HCT116 (cell line): ENCODE measurements at regions not wholly inside any gene's neighbourhood (a gene's known extent, or its start where the extent isn't known, plus 50 kb on each side); places are given as distances from the start of the nearest gene placed in this dataset.

Experiments
- ATAC-seq: fragments of 200-7000 bp; cut with Tn5 transposase; 2 replicates; pipeline ENCODE4 v1.9.1; 2020; ENCODE audit warnings: mild to moderate bottlenecking, moderate library complexity
- BruUV-seq: library from RNA; stranded (reverse); fragments of 400-500 nt; replicated peaks from 2 replicates; lab custom pipeline; 2021; lab: Mats Ljungman, UMichigan
- CTCF ChIA-PET: fragments of 300-600 bp; sonication (Branson Sonifier 250); formaldehyde crosslinking; loops from one replicate; lab custom pipeline; 2021; ENCODE audit warnings: antibody characterized with exemption; lab: Charles Lee
- POLR2A ChIA-PET: fragments of 300-600, 350-600 bp; sonication (Branson Sonifier 250); formaldehyde crosslinking; loops from one replicate; lab custom pipeline; 2021; ENCODE audit warnings: antibody characterized with exemption; lab: Charles Lee
- RAD21 ChIA-PET, 2 experiments: fragments of 300-600 bp; sonication (Branson Sonifier 250); formaldehyde crosslinking; loops; one replicate each; lab custom pipeline; 2023; ENCODE audit warnings: low total read pairs in 2 of 2; ENCODE audit not compliant: uncharacterized antibody in 2 of 2, unreplicated experiment in 2 of 2, low non-redundant PET in 1 of 2; lab: Charles Lee
- DNase-seq: peaks from one replicate; pipeline ENCODE4 v3.0.0-alpha.2; 2010; ENCODE audit warnings: low read depth, low spot score
- H2AFZ ChIP-seq: fragments of 200-600 bp; shearing (Covaris generic), sonication (generic); 2 replicates; pipeline ENCODE4 v1.6.1; 2017; ENCODE audit warnings: low read depth, mixed run types, mixed read lengths, antibody characterized with exemption, low read length; ENCODE audit not compliant: poor library complexity, severe bottlenecking
- H3K27ac ChIP-seq: 2 replicates; pipeline ENCODE4 v1.5.1; 2012; ENCODE audit warnings: low read depth, low read length
- H3K27me3 ChIP-seq: fragments of 200-600 bp; sonication (generic); 2 replicates; pipeline ENCODE4 v1.6.1; 2016; ENCODE audit warnings: mixed run types, low read length, mixed read lengths; ENCODE audit not compliant: insufficient read depth
- H3K36me3 ChIP-seq, 2 experiments: fragments of 200-500 bp in 1 of 2; fragments of 200-600 bp in 1 of 2; sonication (Bioruptor generic) in 1 of 2; sonication (generic) in 1 of 2; 2 replicates each; pipeline versions ENCODE4 v1.5.1 to v1.6.1; 2014 to 2016; ENCODE audit warnings: low read length in 2 of 2, inconsistent platforms in 1 of 2, mixed read lengths in 1 of 2, mixed run types in 1 of 2; ENCODE audit not compliant: insufficient read depth in 2 of 2, control insufficient read depth in 1 of 2
- H3K4me1 ChIP-seq, 2 experiments: fragments of 200-600 bp in 1 of 2; sonication (generic) in 1 of 2; 2 replicates each; pipeline versions ENCODE4 v1.5.1 to v1.6.1; 2012 to 2017; ENCODE audit warnings: low read length in 2 of 2, inconsistent platforms in 1 of 2, mild to moderate bottlenecking in 1 of 2, mixed read lengths in 1 of 2, mixed run types in 1 of 2, moderate library complexity in 1 of 2; ENCODE audit not compliant: insufficient read depth in 2 of 2, control insufficient read depth in 1 of 2
- H3K4me2 ChIP-seq: fragments of 200-600 bp; sonication (generic); 2 replicates; pipeline ENCODE4 v1.6.1; 2017; ENCODE audit warnings: mixed run types, low read length, mixed read lengths
- H3K4me3 ChIP-seq, 2 experiments: fragments of 200-600 bp in 1 of 2; sonication (generic) in 1 of 2; replicated peaks in 1 of 2; 2 replicates each; pipeline ENCODE4 v1.5.1; 2011 to 2016; ENCODE audit warnings: low read length in 2 of 2, control low read depth in 1 of 2, low read depth in 1 of 2, mild to moderate bottlenecking in 1 of 2, mixed read lengths in 1 of 2, mixed run types in 1 of 2
- H3K79me2 ChIP-seq: fragments of 200-600 bp; sonication (generic); 2 replicates; pipeline ENCODE4 v1.6.1; 2017; ENCODE audit warnings: mild to moderate bottlenecking, mixed run types, low read length, moderate library complexity, mixed read lengths; ENCODE audit not compliant: insufficient read depth
- H3K9ac ChIP-seq: fragments of 200-600 bp; sonication (generic); 2 replicates; pipeline ENCODE4 v1.6.1; 2016; ENCODE audit warnings: low read length, mixed read lengths
- H3K9me2 ChIP-seq: fragments of 200-600 bp; sonication (generic), shearing (Covaris generic); 2 replicates; pipeline ENCODE4 v1.6.1; 2017; ENCODE audit warnings: mixed run types, mild to moderate bottlenecking, moderate library complexity; ENCODE audit not compliant: insufficient read depth
- H3K9me3 ChIP-seq, 2 experiments: fragments of 200-500 bp in 1 of 2; fragments of 200-600 bp in 1 of 2; sonication (Bioruptor generic) in 1 of 2; sonication (generic) in 1 of 2; 2 replicates each; pipeline ENCODE4 v1.6.1; 2014 to 2017; ENCODE audit warnings: low read length in 2 of 2, mixed read lengths in 2 of 2, inconsistent platforms in 1 of 2, low read depth in 1 of 2, mild to moderate bottlenecking in 1 of 2, mixed run types in 1 of 2, moderate library complexity in 1 of 2; ENCODE audit not compliant: control insufficient read depth in 1 of 2, insufficient read depth in 1 of 2
- H4K20me1 ChIP-seq: fragments of 200-600 bp; sonication (generic), shearing (Covaris generic); 2 replicates; pipeline ENCODE4 v1.6.1; 2017; ENCODE audit warnings: mixed run types, mild to moderate bottlenecking, moderate library complexity; ENCODE audit not compliant: insufficient read depth
- CBX3 ChIP-seq: IDR thresholded peaks from 2 replicates; pipeline ENCODE4 v1.6.1; 2012; ENCODE audit warnings: low read depth
- EGR1 ChIP-seq: IDR thresholded peaks from 2 replicates; pipeline ENCODE4 v1.6.1; 2012; ENCODE audit warnings: low read depth
- ELF1 ChIP-seq: IDR thresholded peaks from 2 replicates; pipeline ENCODE4 v1.6.1; 2012; ENCODE audit warnings: low read depth, borderline replicate concordance
- EZH2phosphoT487 ChIP-seq: fragments of 200-600 bp; IDR thresholded peaks from 2 replicates; pipeline ENCODE4 v1.6.1; 2018; ENCODE audit warnings: antibody characterized with exemption, borderline replicate concordance
- FOSL1 ChIP-seq: IDR thresholded peaks from 2 replicates; pipeline ENCODE4 v1.6.1; 2012; ENCODE audit warnings: low read depth
- POLR2A ChIP-seq: IDR thresholded peaks from 2 replicates; pipeline ENCODE4 v1.7.0; 2011; ENCODE audit warnings: borderline replicate concordance; ENCODE audit not compliant: insufficient read depth, insufficient read length; ENCODE audit errors: extremely low read depth
- RAD21 ChIP-seq: IDR thresholded peaks from 2 replicates; pipeline ENCODE4 v1.6.1; 2012; ENCODE audit warnings: low read depth, mild to moderate bottlenecking
- SIN3A ChIP-seq: IDR thresholded peaks from 2 replicates; pipeline ENCODE4 v1.6.1; 2012; ENCODE audit warnings: low read depth
- SP1 ChIP-seq: IDR thresholded peaks from 2 replicates; pipeline ENCODE4 v1.6.1; 2012; ENCODE audit warnings: low read depth
- SRF ChIP-seq: IDR thresholded peaks from 2 replicates; pipeline ENCODE4 v1.6.1; 2012; ENCODE audit warnings: low read depth
- TCF7L2 ChIP-seq: IDR thresholded peaks from 2 replicates; pipeline ENCODE4 v1.7.0; 2011; ENCODE audit warnings: borderline replicate concordance, inconsistent platforms; ENCODE audit not compliant: insufficient read depth, insufficient read length; ENCODE audit errors: extremely low read depth
- ZFX ChIP-seq: fragments of 450-650 bp; IDR thresholded peaks from 2 replicates; pipeline ENCODE4 v1.6.1; 2017
- ZNF274 ChIP-seq: fragments of 200-500 bp; sonication (Bioruptor generic); IDR thresholded peaks from 2 replicates; pipeline ENCODE4 v1.6.1; 2014; ENCODE audit warnings: mild to moderate bottlenecking, low read depth, low read length, inconsistent platforms
- intact Hi-C: fragments of 100-400 bp; cut with micrococcal nuclease; formaldehyde crosslinking; loops from 2 replicates; pipeline ENCODE4 v1.10.0; 2022
- TF ChIP-seq, protein P1 (sequence below): IDR thresholded peaks from 2 replicates; pipeline ENCODE4 v1.6.1; 2011; ENCODE audit warnings: mild to moderate bottlenecking, low read length, moderate library complexity; ENCODE audit not compliant: insufficient replicate concordance; ENCODE audit errors: extremely low read depth
- TF ChIP-seq, protein P2 (sequence below): IDR thresholded peaks from 2 replicates; pipeline ENCODE4 v1.6.1; 2012; ENCODE audit warnings: low read depth

- H3K36me3 ChIP-seq = no peaks in the 10 kb centered on the region
- TF ChIP-seq ZNF274 = no peak
- H3K9me3 ChIP-seq = peaks cover 7 to 16% of the 10 kb centered on the region in 2 experiments; a peak in 2 of 4 replicates
- ChIA-PET POLR2A (no interaction called here), CTCF (no interaction called here), RAD21 (no interaction called here)
- H2AFZ ChIP-seq = no peak overlapping the region
- no TSS peak for BruUV-seq
- ATAC-seq = no peak
- H3K4me2 ChIP-seq = no peak overlapping the region
- H3K27ac ChIP-seq = no peak overlapping the region
- H3K9me2 ChIP-seq = no peaks in the 10 kb centered on the region
- H4K20me1 ChIP-seq = no peaks in the 10 kb centered on the region
- no peak for DNase-seq
- H3K27me3 ChIP-seq = no peaks in the 10 kb centered on the region
- no peak overlapping the region for H3K4me3 ChIP-seq
- H3K4me1 ChIP-seq = no peaks in the 10 kb centered on the region
- no peaks in the 10 kb centered on the region for H3K79me2 ChIP-seq
- no peak overlapping the region for H3K9ac ChIP-seq
- intact Hi-C loops = loop anchor here (10.0 kb wide), 1 partner anchor 62 kb away; no protein-coding TSS in a partner anchor
Observed at GRCh38 chr18:34042423-34043146, 182.1 kb downstream of the NOL4 start.

DNA sequence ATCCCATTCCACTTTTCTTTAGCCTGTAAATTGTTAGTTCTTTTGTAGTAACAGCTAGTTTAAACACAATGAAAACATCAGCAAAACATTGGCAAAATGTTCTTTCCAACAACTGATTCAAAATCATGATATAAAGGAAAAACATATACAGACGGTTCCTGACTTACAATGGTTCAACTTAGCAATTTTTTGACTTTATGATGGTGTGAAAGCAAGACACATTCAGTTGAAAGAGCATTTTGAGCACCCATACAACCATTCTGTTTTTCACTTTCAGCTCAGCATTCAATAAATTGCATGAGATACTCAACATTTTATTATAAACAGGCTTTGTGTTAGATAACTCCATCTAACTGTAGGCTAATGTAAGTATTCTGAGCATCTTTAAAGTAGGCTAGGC, 185.1 kb downstream of the NOL4 start:
- Histone ChIP-seq H2AFZ (no peak overlapping the region), H3K4me2 (no peak overlapping the region), H3K9ac (no peak overlapping the region), H3K79me2 (no peaks in the 10 kb centered on the region), H3K4me3 (no peak overlapping the region), H3K27me3 (no peaks in the 10 kb centered on the region), H4K20me1 (no peaks in the 10 kb centered on the region), H3K4me1 (no peaks in the 10 kb centered on the region), H3K9me3 (peaks cover 1 to 10% of the 10 kb centered on the region in 2 experiments; a peak in 2 of 4 replicates), H3K27ac (no peak overlapping the region), H3K36me3 (no peaks in the 10 kb centered on the region), H3K9me2 (no peaks in the 10 kb centered on the region)
- CTCF ChIA-PET = no interaction called here
- no TSS peak for BruUV-seq
- intact Hi-C loops = loop anchor here (10.0 kb wide), 1 partner anchor 65 kb away; no protein-coding TSS in a partner anchor
- ATAC-seq = no peak
- DNase-seq = no peak
- POLR2A ChIA-PET = no interaction called here
- RAD21 ChIA-PET = no interaction called here
- TF ChIP-seq POLR2A = no peak
- no peak for TF ChIP-seq SP1
- TF ChIP-seq ELF1 = no peak
- no peak for TF ChIP-seq CBX3
- TF ChIP-seq, protein P1, sequence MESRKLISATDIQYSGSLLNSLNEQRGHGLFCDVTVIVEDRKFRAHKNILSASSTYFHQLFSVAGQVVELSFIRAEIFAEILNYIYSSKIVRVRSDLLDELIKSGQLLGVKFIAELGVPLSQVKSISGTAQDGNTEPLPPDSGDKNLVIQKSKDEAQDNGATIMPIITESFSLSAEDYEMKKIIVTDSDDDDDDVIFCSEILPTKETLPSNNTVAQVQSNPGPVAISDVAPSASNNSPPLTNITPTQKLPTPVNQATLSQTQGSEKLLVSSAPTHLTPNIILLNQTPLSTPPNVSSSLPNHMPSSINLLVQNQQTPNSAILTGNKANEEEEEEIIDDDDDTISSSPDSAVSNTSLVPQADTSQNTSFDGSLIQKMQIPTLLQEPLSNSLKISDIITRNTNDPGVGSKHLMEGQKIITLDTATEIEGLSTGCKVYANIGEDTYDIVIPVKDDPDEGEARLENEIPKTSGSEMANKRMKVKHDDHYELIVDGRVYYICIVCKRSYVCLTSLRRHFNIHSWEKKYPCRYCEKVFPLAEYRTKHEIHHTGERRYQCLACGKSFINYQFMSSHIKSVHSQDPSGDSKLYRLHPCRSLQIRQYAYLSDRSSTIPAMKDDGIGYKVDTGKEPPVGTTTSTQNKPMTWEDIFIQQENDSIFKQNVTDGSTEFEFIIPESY = no peak
- no peak for TF ChIP-seq TCF7L2
- TF ChIP-seq, protein P2, sequence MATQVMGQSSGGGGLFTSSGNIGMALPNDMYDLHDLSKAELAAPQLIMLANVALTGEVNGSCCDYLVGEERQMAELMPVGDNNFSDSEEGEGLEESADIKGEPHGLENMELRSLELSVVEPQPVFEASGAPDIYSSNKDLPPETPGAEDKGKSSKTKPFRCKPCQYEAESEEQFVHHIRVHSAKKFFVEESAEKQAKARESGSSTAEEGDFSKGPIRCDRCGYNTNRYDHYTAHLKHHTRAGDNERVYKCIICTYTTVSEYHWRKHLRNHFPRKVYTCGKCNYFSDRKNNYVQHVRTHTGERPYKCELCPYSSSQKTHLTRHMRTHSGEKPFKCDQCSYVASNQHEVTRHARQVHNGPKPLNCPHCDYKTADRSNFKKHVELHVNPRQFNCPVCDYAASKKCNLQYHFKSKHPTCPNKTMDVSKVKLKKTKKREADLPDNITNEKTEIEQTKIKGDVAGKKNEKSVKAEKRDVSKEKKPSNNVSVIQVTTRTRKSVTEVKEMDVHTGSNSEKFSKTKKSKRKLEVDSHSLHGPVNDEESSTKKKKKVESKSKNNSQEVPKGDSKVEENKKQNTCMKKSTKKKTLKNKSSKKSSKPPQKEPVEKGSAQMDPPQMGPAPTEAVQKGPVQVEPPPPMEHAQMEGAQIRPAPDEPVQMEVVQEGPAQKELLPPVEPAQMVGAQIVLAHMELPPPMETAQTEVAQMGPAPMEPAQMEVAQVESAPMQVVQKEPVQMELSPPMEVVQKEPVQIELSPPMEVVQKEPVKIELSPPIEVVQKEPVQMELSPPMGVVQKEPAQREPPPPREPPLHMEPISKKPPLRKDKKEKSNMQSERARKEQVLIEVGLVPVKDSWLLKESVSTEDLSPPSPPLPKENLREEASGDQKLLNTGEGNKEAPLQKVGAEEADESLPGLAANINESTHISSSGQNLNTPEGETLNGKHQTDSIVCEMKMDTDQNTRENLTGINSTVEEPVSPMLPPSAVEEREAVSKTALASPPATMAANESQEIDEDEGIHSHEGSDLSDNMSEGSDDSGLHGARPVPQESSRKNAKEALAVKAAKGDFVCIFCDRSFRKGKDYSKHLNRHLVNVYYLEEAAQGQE = no peak
- TF ChIP-seq EZH2phosphoT487 = no peak
- no peak for TF ChIP-seq ZNF274
- no peak for TF ChIP-seq SIN3A
- TF ChIP-seq FOSL1 = no peak
- TF ChIP-seq EGR1 = no peak
- no peak for TF ChIP-seq ZFX
- no peak for TF ChIP-seq SRF
- no peak for TF ChIP-seq RAD21
